GM19468 (cell line): ENCODE measurements at regions not wholly inside any gene's neighbourhood (a gene's known extent, or its start where the extent isn't known, plus 50 kb on each side); places are given as distances from the start of the nearest gene placed in this dataset.
"Not testable (repeated sequence)": the region's sequence is repeated elsewhere in the genome, so short reads cannot be mapped to it uniquely, and the experiment has no call there.

ENCODE experiments used
- ATAC-seq: cut with Tn5 transposase; IDR thresholded peaks from one replicate; pipeline ENCODE4 v1.9.1; 2021; ENCODE audit warnings: mild to moderate bottlenecking, moderate library complexity, moderate number of reproducible peaks; ENCODE audit not compliant: unreplicated experiment; ENCODE audit errors: extremely low read depth

DNA sequence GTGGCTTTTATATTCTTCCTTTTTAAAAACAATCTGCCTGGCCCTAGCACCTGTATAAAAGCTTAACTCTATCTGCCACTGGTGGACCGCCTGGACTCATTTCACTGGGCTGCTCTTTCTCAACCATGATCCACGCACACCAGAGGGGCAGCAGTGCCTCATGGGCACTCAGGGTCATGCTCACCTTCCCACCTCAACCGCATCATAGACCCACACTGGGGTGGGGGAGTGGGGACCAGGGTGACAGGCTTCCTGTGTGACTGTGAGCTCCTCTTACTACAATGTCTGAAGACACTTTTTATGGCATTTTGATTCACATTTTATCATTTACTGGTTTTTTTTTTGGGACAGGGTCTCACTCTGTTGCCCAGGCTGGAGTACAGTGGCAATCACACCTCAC, 4038.8 kb upstream of the TPTE start:
- not testable (repeated sequence) for ATAC-seq

DNA sequence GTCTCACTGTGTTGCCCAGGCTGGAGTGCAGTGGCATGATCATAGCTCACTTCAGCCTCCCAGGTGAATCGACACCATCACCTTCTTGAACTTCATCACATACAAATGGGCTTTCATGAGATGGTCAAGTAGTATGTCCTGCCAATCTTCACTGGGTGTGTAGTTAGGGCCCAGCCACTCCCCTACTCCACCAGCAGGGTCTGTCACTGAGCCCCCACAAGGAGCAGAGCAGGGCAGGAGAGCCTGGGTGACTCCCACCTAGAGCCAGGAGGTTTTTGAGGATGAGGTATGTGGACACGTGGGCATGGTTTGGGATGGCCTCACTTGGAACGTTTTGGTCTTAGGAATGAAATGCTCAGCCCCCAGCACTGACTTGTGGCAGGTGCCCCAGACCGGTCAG, 4037.7 kb upstream of the TPTE start:
- ATAC-seq, result not testable (repeated sequence)

DNA sequence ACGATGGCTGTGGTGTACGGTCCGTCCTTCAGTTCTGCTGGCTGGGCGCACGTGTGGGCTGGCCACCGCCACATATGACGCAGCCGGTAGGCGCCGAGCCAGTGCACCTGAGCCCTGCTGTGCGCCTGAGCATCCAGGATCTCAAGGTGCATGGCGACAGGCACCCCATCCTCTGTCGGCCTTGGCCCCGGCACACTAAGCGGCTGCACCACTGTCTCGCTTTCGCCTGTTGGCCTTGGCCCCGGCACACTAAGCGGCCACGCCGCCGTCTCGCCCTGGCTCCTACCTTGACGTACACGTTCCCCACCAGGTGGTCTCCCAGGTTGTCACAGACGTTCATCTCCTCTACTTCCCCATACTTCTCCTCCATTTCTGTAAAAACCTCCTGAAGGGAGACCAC, 4034.6 kb upstream of the TPTE start:
- not testable (repeated sequence) for ATAC-seq

DNA sequence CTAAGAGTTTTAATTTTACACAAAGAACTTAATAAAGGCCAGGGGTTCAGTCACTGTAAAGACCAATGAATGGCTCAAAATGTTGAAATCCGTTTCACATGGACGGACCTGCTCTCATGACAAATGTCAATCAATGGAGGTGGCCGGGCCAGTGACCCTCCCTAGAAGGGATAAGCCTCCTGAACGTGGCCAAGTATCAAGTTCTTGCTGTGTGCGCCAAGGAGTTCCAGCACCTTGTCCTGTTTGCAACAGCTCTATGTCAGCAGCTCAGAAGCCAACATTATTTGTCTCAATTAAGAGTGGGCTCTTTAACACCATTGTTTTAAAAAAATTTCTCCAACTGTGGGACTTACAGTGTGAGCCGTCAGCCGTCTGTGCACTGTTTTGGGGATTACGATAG, 4028.7 kb upstream of the TPTE start:
- not testable (repeated sequence) for ATAC-seq

DNA sequence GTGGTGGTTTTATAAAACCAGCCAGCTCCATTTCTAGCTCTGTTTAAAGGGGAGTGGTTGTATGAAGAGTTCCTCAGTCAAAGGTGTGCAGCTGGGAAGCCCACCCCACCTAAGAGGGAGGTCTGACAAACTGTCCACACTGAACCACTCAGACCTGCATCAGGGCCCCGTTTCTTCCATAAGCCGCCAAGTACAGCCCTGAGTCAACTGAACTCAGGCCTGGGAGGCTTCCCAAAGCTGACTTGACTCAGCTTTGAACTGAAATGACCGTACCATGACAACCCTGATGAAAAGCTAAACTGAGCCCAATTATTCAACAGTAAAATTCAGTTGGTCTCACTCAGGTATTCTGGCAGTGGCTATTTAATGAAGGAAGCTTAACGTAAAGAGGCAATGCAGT, 4027.4 kb upstream of the TPTE start:
- not testable (repeated sequence) for ATAC-seq

DNA sequence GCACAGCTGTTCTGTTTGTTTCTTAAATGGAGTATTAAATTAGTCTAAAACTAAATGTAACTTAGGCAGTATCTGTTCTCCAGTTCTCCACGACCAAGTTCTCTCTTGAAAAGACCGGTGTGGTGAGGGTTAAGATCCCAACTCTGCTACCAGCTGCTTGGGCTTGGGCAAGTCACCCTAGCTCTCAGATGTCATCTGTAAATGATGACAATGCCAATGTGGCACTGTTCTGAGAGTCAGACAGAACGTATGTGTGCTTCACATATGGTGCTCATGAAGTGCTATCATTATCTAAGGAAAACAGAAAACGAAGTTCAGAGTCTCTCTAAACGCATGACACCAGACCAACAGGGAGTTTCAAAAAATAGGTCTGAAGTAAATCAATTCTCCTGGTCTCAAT, 4025.0 kb upstream of the TPTE start:
- not testable (repeated sequence) for ATAC-seq

DNA sequence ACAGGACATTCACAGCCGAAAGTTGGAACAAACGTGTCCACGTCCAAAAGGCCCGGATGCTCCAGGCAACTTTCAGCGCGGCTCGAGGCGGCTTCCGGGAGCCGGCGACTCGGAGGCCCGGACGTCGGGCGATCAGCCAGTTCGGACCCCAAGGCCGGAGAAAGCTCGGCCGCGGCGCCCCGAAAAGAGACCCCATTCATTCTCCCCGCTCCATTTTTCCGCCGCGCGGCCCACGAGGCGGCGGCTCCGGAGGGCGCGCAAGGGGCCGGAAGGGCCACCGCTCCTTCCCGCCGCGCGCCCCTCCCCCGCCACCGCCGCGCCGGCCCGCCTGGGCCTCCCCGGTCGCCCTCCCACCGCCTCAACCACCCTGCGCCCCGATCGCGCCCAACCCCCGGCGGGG, 4022.7 kb upstream of the TPTE start:
- not testable (repeated sequence) for ATAC-seq

DNA sequence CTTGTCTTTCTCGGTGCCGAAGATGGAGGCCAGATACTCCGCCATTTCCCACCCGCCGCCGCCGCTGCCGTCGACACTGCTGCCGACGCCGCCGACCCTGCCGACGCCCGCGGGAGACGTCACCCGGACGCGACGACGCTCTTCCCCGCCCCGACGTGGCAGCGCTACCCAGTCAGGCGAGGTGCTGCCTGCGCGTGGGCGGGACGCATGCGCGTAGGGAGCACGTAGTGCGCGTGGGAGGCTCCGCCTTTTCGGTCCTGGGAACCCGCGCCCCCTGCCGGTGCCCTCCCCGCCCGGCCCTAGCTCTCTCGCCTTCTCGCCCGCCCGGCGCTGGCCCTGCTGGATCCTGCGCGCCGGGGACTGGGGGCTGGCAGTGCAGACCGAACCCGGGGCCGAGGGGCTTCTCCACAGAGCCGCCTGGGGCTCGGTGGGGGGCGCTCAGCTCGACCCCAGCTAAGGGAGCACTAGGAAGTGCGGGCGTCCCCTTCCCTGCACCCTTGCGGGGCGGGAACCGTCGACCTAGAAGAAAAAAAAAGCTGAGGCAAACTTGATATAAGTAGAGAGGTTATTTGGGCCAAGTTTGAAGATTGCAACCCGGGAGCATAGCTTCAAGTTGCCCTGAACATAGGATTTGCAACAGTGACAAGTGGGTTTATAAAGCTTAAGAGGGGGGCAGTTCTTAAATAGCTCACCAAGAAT, 4022.1 kb upstream of the TPTE start:
- not testable (repeated sequence) for ATAC-seq

DNA sequence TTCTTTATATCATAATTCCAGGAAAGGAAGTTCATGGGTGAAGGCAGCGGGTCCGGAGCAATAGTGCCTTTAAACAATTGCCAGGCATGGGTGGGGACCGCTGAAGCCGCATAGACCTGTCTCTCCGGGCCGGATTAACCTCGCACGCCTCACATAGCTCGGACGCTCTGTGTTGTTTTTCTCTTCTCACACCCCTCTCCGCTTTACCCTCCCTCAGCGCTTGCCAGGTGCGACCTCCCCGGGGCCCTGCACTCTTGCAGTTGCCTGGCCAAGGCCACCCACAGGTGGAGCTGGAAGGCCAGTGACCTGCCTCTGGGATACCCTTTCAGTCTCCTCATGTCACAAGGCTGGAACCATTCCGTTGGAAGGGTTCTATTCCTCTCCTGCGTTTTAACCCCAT, 4021.5 kb upstream of the TPTE start:
- not testable (repeated sequence) for ATAC-seq

DNA sequence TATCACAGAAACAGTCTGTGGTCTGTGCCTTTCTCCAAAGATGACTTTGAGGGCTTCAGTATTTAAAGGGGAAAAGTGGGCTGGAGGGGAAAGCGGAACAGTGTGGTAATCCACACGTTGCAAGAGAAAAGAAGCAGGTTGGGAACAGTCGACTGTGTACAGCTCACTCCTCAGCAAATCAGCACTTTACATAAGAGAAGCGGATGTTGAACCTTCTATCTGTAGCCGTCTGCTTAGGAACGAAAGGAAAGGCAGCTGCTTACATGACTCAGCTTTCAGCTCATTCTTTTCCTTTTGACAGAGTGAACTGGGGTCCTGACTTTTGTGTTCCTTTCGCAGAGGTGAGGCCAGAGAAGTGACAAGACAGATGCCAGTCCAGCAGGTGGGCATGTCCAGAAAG, 4020.7 kb upstream of the TPTE start:
- ATAC-seq, result not testable (repeated sequence)

DNA sequence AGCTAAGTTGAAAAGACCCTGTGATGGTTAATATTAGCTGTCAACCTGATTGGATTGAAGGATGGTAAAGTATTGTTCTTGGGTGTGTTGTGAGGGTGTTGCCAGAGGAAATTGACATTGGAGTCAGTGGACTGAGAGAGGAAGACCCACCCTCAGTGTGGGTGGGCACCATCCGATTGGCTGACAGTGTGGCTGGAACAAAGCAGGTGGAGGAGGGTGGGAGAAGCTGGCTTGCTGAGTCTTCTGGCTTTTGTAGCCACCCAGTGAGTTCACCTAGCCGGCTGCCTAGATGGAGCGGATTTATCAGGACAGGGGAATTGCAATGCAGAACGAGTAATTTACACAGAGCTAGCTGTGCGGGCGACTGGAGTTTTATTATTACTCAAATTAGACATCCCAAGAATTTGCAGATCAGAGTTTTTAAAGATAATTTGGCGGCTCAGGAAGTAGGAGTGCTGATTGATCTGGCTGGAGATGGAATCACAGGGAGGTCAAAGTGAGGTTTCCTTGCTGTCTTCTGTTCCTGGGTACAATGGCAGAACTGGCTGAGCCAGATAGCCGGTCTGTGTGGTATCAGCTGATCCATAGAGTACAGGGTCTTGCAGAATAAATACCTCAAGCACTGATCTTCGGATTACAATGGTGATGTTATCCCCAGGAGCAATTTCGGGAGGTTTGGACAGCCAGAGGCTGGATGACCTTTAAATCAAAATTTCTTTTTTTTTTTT, 4015.1 kb upstream of the TPTE start:
- not testable (repeated sequence) for ATAC-seq

DNA sequence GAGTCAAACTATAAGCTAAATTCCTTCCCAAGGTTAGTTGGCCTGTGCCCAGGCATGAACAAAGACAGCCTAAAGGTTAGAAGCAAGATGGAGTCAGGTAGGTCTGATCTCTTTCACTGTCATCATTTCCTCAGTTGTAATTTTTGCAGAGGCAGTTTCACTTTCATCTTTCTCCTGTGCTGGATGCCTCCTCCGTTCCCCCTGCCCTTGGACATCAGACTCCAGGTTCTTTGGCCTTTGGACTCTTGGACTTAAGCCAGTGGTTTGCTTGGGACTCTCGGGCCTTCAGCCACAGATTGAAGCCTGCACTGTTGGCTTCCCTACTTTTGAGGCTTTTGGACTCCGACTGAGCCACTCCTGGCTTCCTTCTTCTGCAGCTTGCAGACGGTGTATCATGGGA, 4013.8 kb upstream of the TPTE start:
- ATAC-seq, result not testable (repeated sequence)

DNA sequence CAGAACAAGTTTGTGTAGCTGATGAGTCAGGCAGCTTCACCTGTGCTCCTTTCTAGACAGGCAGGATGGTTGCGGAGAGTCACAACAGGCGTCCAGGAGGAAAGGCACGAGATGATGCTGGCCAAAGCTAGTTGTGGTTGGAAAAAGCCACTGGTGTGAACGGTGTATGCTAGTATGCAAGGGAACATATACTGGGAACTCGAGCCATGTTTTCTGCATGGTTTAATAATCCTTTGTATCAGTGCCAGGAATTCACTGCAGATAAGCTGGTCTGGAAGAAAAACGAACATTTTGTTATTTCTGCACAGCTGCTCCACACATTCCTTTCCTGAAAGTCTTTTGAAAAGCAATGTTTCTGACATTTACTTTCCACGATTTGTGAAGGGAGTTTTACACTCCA, 3999.6 kb upstream of the TPTE start:
- not testable (repeated sequence) for ATAC-seq

DNA sequence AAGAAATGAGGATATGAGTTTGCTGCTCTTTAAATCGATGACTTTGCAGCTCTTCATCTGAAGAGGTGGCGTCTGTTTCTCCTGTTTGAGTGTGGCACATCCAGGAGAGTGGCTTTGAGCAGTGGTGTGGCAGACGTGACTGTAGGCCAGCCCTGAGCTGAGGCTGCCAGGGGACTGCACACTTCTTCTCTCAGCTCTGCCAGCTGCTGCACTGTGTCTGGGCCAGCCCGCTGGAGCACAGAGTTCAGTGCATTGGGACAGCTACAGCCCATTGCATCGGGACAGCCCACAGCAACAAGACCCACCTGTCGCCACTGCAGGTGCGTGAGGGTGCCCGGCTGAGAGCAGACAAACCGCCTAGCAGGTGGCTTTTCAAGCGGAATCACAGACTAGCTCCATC, 3995.2 kb upstream of the TPTE start:
- ATAC-seq, result not testable (repeated sequence)

DNA sequence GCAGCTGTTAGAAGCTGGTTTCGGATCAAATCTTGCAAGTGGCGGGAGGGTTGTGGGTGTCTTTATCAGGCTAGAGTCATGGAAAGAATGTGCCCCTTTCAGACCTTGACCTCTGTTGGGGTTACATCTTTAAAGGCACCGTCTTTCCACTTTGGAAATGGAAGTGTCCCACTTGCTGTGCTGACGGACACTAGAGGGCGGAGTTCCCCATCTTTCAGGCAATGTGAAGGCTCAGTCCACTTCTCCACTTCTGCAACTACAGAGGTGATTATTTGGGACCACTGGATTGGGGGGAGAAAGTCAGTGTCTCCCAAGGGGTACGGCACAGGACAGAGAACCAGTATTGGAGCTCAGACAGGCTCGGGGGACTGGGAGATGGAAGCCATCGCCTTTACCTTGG, 3990.7 kb upstream of the TPTE start:
- ATAC-seq, result not testable (repeated sequence)

DNA sequence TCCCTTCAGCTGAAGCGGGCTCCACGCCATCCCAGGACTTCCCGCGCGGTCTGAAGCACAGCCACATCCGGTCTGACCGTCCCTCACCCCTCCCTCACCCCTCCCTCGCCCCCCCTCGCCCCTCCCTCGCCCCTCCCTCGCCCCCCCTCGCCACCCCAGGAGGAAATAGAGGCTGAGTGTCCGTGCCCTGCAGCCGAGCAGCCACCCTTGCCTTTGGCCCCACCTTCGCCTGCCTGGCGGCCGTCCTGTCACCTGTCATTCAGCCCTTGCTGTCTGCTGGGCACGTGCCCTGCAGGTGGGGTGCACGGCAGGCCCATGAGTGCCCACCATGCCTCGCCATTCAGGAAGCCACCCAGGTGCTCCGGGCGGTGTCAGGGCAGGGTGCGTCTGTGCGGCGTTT, 3988.1 kb upstream of the TPTE start:
- ATAC-seq, result not testable (repeated sequence)

DNA sequence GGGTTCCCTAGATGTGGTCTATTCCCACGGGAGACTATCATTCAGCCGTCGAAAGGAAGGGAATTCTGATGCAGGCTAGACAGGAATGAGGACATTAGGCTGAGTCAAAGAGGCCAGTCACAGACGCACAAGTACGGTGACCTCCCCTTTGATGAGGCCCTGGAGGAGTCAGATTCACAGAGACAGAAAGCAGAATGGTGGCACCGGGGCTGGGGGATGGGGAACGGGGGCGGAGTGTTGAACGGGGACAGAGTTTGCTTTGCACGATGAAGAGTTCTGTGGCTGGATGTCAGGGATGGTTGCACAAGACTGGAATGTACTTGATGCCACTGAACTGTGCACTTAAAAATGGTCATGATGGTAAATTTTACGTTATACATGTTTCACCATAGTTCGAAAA, 3983.1 kb upstream of the TPTE start:
- not testable (repeated sequence) for ATAC-seq

DNA sequence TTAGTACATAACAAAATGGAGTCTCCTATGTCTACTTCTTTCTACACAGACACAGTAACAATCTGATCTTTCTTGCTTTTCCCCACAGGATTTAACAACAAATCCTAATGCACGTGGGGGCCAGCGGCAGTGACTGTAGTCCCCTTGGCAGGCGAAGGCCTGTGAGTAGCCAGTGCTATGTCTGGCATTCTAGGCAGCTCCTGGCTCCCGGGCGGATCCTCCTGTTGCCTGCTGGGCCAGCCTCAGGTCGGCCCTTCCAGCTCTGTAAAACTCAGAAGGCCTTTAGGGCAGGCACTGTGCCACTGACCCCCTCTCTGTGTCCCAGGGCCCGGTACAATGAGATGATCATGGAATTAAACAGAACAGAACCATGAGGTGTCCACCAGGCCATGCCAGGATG, 3981.7 kb upstream of the TPTE start:
- ATAC-seq, result not testable (repeated sequence)

DNA sequence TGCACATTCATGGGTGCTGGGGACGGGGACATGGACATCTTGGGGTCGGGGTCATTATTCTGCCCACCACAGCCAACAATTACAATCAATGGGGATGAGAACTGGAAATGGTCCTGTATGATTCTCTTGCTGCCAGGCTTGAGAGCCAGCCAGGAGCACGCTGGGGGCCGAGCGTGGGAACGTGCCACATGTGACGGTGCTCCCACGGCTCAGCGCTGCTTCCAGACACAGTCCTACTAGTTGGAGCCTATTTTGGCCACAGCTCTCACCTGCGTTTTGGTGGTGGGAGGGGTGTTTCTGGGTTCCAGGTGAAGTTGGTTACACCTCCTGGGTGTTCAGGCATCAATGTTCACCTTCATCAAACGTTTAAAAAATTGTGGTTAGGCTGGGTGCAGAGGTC, 3980.3 kb upstream of the TPTE start:
- not testable (repeated sequence) for ATAC-seq

DNA sequence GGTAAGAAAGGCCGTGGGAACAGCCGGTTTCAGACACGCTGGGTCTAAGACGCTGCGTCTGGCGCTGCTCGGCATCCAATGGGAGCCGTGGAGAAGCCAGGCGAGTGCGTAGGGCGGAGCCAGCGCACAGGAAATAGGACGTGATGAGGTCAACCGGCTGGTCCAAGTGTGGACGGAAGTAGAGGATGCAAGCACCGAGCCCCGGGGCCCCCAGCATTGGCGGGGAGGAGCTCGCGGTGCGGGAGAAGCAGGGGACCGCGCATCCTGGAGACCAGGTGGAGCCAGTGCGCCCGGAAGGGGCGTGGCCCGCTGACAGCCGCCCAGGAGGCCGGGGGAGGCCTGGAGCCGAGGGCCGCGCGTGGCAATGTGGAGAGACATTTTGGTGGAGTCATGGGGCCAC, 3976.1 kb upstream of the TPTE start:
- ATAC-seq, result not testable (repeated sequence)

DNA sequence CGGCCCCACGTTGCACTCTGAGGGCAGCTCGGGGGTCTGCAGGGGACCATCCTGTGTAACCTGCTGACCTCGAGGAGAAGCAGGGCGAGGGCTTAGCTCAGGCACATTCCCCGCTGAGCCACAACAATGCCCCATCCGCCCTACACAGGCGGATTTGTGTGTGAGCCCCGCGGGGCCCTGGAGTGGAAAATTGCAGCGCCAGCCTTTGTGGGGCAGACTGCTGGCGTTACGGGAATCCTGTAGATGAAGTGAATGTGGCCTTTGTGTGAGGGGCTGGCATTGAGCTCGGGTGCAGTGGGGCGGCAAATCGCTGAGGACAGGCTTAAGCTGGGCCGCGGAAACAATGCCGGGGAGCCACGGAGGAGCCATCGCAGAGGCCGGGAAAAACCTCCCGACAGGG, 3970.3 kb upstream of the TPTE start:
- not testable (repeated sequence) for ATAC-seq
